ENCODE measurements at regions not wholly inside any gene's neighbourhood (a gene's known extent, or its start where the extent isn't known, plus 50 kb on each side); places are given as distances from the start of the nearest gene placed in this dataset.

GRCh38 chr13:58235454-58235853 is 603.9 kb downstream of the PCDH17 start:
- DNase-seq (ENCODE audit: low read depth, low spot score) (no peak), ATAC-seq (no peak), FAIRE-seq (no peak)
- H3K9ac ChIP-seq (ENCODE audit: control insufficient read depth, insufficient read depth, low read length): no peak overlapping the region
- H2AFZ ChIP-seq (ENCODE audit: control insufficient read depth, low read depth, low read length): no peak overlapping the region
- no TSS peak for BruUV-seq (replicated peaks)
- H3K27me3 ChIP-seq (replicated peaks in 1 of 2; ENCODE audit: control insufficient read depth in 2 of 2, insufficient read depth in 2 of 2, low read length in 1 of 2): no peaks in the 10 kb centered on the region
- no peak overlapping the region for H3K27ac ChIP-seq (ENCODE audit: control insufficient read depth, insufficient read depth)
- ChIA-PET CTCF (no interaction called here), POLR2A (no interaction called here), SMC1A (ENCODE audit: uncharacterized antibody, unreplicated experiment) (no interaction called here), RAD21 (ENCODE audit: unreplicated experiment) (no interaction called here)
- no peaks in the 10 kb centered on the region for H3K4me1 ChIP-seq (ENCODE audit: control insufficient read depth, insufficient read depth, low read length)
- in situ Hi-C loops (cut with MboI) (no loop called here), intact Hi-C loops (cut with micrococcal nuclease; ENCODE audit: unreplicated experiment) (no loop called here)
- H3K9me3 ChIP-seq (replicated peaks; ENCODE audit: control insufficient read depth, insufficient read depth, low read length): no peaks in the 10 kb centered on the region
- no peaks in the 10 kb centered on the region for H3K36me3 ChIP-seq (ENCODE audit: control insufficient read depth in 2 of 2, insufficient read depth in 2 of 2, low read length in 1 of 2)
- TF ChIP-seq RAD51 (IDR thresholded peaks at IDR 0.05): no peak
- TF ChIP-seq CREM (IDR thresholded peaks at IDR 0.05; ENCODE audit: low read depth): no peak
- TF ChIP-seq DPF2 (IDR thresholded peaks at IDR 0.05): no peak
- no peak for TF ChIP-seq SREBF2 (IDR thresholded peaks at IDR 0.05; ENCODE audit: low read length)
- TF ChIP-seq NRF1 (conservative IDR thresholded peaks at IDR 0.05; ENCODE audit: low read depth, low read length): no peak
- TF ChIP-seq BHLHE40 (IDR thresholded peaks at IDR 0.05; ENCODE audit: borderline replicate concordance in 1 of 2, low read depth in 2 of 2, low read length in 1 of 2): no peak
- no peak for TF ChIP-seq PML (IDR thresholded peaks at IDR 0.05; ENCODE audit: low read length)
- TF ChIP-seq IRF4 (IDR thresholded peaks at IDR 0.05; ENCODE audit: low read depth, low read length): no peak
- TF ChIP-seq STAT1 (conservative IDR thresholded peaks at IDR 0.05): no peak
- no peak for TF ChIP-seq EGR1 (IDR thresholded peaks at IDR 0.05; ENCODE audit: borderline replicate concordance in 1 of 2, low read depth in 2 of 2, low read length in 2 of 2)
- TF ChIP-seq ZNF24 (IDR thresholded peaks at IDR 0.05): no peak
- TF ChIP-seq RB1 (IDR thresholded peaks at IDR 0.05; ENCODE audit: borderline replicate concordance): no peak
- TF ChIP-seq ZBTB33 (IDR thresholded peaks at IDR 0.05): no peak
- TF ChIP-seq SPI1 (IDR thresholded peaks at IDR 0.05; ENCODE audit: borderline replicate concordance, insufficient read depth, low read depth, low read length): no peak
- TF ChIP-seq HSF1 (IDR thresholded peaks at IDR 0.05; ENCODE audit: low read depth, low read length): no peak
- TF ChIP-seq SP1 (IDR thresholded peaks at IDR 0.05; ENCODE audit: low read depth, low read length): no peak
- TF ChIP-seq E2F4 (IDR thresholded peaks at IDR 0.05; ENCODE audit: low read depth, low read length): no peak
- no peak for TF ChIP-seq NR2F1 (conservative IDR thresholded peaks at IDR 0.05)
- TF ChIP-seq CREB1 (IDR thresholded peaks at IDR 0.05; ENCODE audit: low read depth): no peak
- WGBS (ENCODE audit: insufficient coverage, insufficient replicate concordance, low lambda C conversion rate, missing lambda C conversion rate): 37% methylated on average over 4 of the region's 4 CpGs
- no peaks in the 10 kb centered on the region for H4K20me1 ChIP-seq (ENCODE audit: control insufficient read depth, insufficient read depth)
- no peaks in the 10 kb centered on the region for H3K79me2 ChIP-seq (ENCODE audit: control insufficient read depth, insufficient read depth, low read length)
- H3K4me3 ChIP-seq: no peak overlapping the region
- H3K4me2 ChIP-seq (ENCODE audit: control insufficient read depth, insufficient read depth): no peak overlapping the region
